Gastroesophageal sphincter (tissue), 4 donors: ENCODE measurements at regions not wholly inside any gene's neighbourhood (a gene's known extent, or its start where the extent isn't known, plus 50 kb on each side); places are given as distances from the start of the nearest gene placed in this dataset.
A peak's percentile ranks its signal among the peaks of the same experiment; 100 is the strongest.

Experiments
- ATAC-seq: fragments of 150-250 bp; one replicate; pipeline ENCODE4 v1.9.1; 2016; ENCODE audit warnings: mild to moderate bottlenecking, moderate library complexity
- H3K27ac ChIP-seq, 4 donors: fragments of 200-600 bp; sonication (generic) in 3 of 4; 1 replicate in 3 of 4; 2 replicates in 1 of 4; pipeline ENCODE4 v1.5.1; 2016 to 2019
- H3K27me3 ChIP-seq: fragments of 200-600 bp; sonication (generic); one replicate; pipeline ENCODE4 v1.5.1; 2019
- H3K36me3 ChIP-seq, 2 donors: fragments of 200-600 bp; sonication (generic); one replicate each; pipeline ENCODE4 v1.5.1; 2019; ENCODE audit warnings: control low read depth in 1 of 2
- H3K4me1 ChIP-seq, 3 donors: fragments of 200-600 bp; sonication (generic); 1 replicate in 2 of 3; 2 replicates in 1 of 3; pipeline ENCODE4 v1.5.1; 2016 to 2019; ENCODE audit warnings: control low read depth in 2 of 3
- H3K4me3 ChIP-seq, 2 donors: fragments of 200-600 bp; sonication (generic); one replicate each; pipeline ENCODE4 v1.5.1; 2019; ENCODE audit warnings: mild to moderate bottlenecking in 1 of 2, moderate library complexity in 1 of 2
- H3K9me3 ChIP-seq, 3 donors: fragments of 200-600 bp; sonication (generic); one replicate each; pipeline ENCODE4 v1.5.1; 2017 to 2019; ENCODE audit warnings: control low read depth in 2 of 3
- EP300 ChIP-seq: sonication (generic); formaldehyde crosslinking; IDR thresholded peaks from one replicate; pipeline ENCODE4 v1.6.1; 2017; ENCODE audit warnings: antibody characterized with exemption, mild to moderate bottlenecking
- POLR2A ChIP-seq, 2 donors: fragments of 450-650 bp; IDR thresholded peaks; one replicate each; pipeline ENCODE4 v1.6.1; 2017; ENCODE audit warnings: antibody characterized with exemption in 2 of 2, mild to moderate bottlenecking in 2 of 2, moderate library complexity in 1 of 2
- POLR2AphosphoS5 ChIP-seq: sonication (generic); formaldehyde crosslinking; IDR thresholded peaks from one replicate; pipeline ENCODE4 v1.6.1; 2017; ENCODE audit warnings: antibody characterized with exemption
- WGBS, 2 donors: methylation state at CpG; one replicate each; pipeline ENCODE4 v1.1.5; 2018; ENCODE audit warnings: low coverage in 1 of 2; 5-methylcytosine and 5-hydroxymethylcytosine counted together
- TF ChIP-seq, protein P1 (sequence below), 4 experiments: fragments of 200-600 bp in 2 of 4; fragments of 450-650 bp in 2 of 4; sonication (generic) in 1 of 4; IDR thresholded peaks; one replicate each; pipeline ENCODE4 v1.5.1; 2017 to 2019; ENCODE audit warnings: antibody characterized with exemption in 4 of 4, mild to moderate bottlenecking in 2 of 4, moderate library complexity in 2 of 4

DNA sequence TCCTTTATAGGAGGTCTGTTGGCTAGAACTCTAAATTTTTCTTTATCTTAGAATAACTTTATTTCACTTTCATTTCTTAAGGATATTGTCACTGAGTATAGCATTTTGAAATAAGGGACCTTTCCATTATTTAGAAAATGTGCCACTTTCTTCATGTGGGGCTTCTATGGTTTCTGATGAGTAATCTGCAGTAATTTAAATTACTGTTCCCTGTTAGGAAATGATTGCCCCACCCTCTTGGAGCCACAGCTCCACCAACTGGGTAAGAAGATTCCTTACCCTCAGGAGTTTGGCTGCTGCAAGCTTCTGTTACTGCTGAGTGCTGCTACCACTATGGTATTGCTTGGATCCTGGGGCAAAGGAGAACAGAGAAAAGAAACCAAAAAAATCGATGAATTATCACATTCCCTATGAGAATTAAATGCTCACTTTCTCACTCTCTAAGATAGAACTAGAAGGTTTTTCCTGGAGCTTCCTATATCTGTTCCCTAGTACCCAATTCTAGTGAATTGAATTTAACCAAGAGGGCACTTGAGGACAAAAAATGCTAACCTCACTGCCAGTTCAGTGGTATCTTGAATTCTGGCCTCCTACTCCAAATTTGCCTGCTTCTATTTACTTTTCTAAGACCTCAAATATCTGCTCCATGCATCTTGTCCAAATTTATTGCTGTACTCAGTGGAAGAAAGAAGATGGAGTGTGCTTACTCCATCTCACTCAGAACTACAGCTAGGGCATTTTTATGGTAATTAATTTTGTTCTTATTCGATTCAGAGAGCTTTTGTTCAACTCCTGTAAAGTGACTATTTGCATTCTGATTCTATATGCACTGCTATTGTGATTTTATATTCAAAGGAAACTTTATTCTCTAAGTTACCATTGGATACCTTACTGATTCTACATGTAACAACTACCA is 2111.3 kb downstream of the MAT2B start:
- Histone ChIP-seq H3K27ac (no peak overlapping the region), H3K36me3 (no peaks in the 10 kb centered on the region), H3K27me3 (no peaks in the 10 kb centered on the region), H3K4me3 (no peak overlapping the region), H3K4me1 (no peaks in the 10 kb centered on the region), H3K9me3 (no peaks in the 10 kb centered on the region)
- no peak for TF ChIP-seq EP300
- WGBS, 2 donors: 45 to 56% methylated on average over 2 of the region's 2 CpGs
- ATAC-seq: no peak

DNA sequence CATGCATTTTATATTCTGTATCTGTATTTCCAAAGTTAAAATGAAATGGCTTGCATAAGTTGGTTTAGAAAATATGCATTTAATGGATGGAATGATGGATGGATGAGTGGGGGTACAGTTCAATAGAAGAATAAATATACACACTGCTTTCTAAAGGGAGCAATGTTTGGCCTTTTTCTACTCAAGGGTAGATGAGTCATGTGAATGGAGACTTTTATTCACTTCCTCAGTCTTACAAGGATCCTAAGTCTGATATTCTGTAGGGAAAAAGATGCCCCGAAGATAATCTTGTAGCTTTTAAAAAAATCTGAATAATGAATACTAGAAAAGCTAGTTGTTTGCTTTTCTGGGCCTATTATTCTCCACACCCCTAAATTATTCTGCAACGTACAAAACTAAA is 2112.1 kb downstream of the MAT2B start:
- Histone ChIP-seq H3K4me1 (no peaks in the 10 kb centered on the region), H3K9me3 (no peaks in the 10 kb centered on the region), H3K4me3 (no peak overlapping the region), H3K27me3 (no peaks in the 10 kb centered on the region), H3K27ac (no peak overlapping the region), H3K36me3 (no peaks in the 10 kb centered on the region)
- TF ChIP-seq POLR2A (IDR thresholded peaks at IDR 0.05) (no peak), POLR2AphosphoS5 (no peak), EP300 (no peak)
- TF ChIP-seq, protein P1, sequence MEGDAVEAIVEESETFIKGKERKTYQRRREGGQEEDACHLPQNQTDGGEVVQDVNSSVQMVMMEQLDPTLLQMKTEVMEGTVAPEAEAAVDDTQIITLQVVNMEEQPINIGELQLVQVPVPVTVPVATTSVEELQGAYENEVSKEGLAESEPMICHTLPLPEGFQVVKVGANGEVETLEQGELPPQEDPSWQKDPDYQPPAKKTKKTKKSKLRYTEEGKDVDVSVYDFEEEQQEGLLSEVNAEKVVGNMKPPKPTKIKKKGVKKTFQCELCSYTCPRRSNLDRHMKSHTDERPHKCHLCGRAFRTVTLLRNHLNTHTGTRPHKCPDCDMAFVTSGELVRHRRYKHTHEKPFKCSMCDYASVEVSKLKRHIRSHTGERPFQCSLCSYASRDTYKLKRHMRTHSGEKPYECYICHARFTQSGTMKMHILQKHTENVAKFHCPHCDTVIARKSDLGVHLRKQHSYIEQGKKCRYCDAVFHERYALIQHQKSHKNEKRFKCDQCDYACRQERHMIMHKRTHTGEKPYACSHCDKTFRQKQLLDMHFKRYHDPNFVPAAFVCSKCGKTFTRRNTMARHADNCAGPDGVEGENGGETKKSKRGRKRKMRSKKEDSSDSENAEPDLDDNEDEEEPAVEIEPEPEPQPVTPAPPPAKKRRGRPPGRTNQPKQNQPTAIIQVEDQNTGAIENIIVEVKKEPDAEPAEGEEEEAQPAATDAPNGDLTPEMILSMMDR (IDR thresholded peaks at IDR 0.05): no peak
- no peak for ATAC-seq
- whole genome bisulfite sequencing, 2 donors: 73 to 78% methylated on average over 2 of the region's 2 CpGs

DNA sequence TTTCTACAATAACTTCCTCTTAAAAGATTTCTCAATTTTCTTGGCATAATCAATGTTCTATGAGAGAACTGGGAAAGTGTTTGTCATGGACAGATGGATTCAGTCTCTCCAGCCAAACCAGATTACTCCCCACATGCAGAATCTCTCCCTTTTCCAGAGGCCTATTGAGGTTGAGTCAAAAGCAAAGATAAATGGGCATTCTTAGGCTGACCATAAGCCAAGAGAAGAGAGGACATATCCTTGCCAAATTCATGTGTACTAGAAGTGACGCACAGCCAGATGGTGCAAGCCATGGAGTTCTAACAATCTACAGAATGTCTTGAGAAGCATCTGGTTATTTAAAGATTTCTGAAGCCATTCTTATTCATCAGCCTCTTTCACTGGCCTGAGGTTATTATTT is 2115.0 kb downstream of the MAT2B start:
- Histone ChIP-seq H3K4me3 (no peak overlapping the region), H3K36me3 (no peaks in the 10 kb centered on the region), H3K27ac (no peak overlapping the region), H3K9me3 (no peaks in the 10 kb centered on the region), H3K27me3 (no peaks in the 10 kb centered on the region), H3K4me1 (no peaks in the 10 kb centered on the region)
- 30 to 100% methylated on average over 1 of the region's 1 CpG for WGBS, 2 donors
- peak; percentile 86 for ATAC-seq
- TF ChIP-seq POLR2A (IDR thresholded peaks at IDR 0.05): no peak
- TF ChIP-seq, protein P1 (IDR thresholded peaks at IDR 0.05): no peak
- TF ChIP-seq POLR2AphosphoS5: peak; percentile 65

DNA sequence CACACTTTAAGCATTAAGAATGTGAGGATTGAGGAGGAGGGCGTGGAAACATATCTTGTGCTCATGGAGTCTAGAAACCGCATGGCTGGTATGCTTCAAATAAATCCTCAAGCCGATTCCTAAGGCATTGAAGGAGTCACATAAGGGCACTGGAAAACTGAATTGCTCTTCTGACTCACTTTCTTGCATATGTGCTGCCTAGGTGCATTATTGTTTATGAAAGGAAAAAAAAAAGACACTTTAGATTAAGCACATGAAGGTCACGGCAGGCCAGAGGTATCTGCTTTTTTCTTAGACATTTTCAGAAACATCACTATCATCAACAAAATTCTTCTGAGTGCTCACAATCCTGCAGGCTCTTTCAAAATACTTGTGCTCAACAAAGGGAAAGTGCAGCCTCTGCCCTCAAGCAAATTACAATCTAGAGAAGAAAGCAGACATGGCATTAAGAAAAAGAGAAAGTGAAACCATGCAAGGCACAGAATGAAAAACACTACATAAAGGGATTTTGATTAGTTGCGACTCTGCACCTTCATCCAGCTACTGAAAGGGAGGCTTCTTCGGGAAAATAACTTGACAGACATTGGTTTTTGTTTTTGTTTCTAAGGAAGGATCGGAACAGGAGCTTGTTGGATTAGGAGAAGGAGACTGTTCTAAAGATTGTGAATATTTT is 2117.6 kb downstream of the MAT2B start:
- no peaks in the 10 kb centered on the region for H3K27me3 ChIP-seq
- no peak for ATAC-seq
- no peaks in the 10 kb centered on the region for H3K4me1 ChIP-seq
- H3K4me3 ChIP-seq: no peak overlapping the region
- no peaks in the 10 kb centered on the region for H3K36me3 ChIP-seq
- no peaks in the 10 kb centered on the region for H3K9me3 ChIP-seq
- no peak overlapping the region for H3K27ac ChIP-seq
- 64 to 72% methylated on average over 7 of the region's 7 CpGs for WGBS, 2 donors
- TF ChIP-seq, protein P1 (IDR thresholded peaks at IDR 0.05): no peak
- TF ChIP-seq POLR2AphosphoS5 (no peak), EP300 (no peak), POLR2A (IDR thresholded peaks at IDR 0.05) (no peak)

DNA sequence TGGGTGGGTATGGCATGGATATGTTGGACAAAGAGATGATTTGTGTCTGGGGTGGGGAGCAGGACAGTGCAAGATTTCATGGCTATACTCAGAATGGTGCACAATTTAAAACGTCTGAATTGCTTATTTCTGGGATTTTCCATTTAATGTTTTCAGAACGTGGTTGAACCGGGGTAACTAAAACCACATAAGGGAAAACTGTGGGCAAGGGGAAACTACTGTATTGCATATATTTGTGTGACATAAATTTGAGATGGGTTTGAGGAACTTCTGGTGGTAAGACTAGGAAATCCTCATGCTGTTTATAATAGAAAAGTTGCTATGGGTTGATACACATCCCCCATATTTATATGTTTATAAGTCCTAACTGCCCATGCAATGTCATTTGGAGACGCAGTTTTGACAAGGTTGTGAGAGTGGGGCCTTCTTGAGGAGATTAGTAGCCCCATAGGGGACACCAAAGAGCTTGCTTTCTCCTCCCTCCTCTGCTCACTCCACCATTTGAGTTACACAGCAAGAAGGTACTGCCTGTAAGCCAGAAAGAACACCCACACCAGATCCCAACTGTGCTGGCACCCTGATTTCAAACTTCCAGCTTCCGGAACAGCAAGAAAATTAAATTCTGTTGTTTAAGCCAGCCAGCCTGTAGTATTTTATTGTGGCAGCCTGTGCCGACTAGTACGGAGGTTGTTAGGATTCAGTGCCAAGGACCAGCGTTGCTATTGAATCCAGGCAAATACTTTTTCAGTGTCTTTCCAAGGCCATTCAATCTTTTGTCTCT is 2118.9 kb downstream of the MAT2B start:
- H3K36me3 ChIP-seq: no peaks in the 10 kb centered on the region
- no peak overlapping the region for H3K4me3 ChIP-seq
- H3K27me3 ChIP-seq: no peaks in the 10 kb centered on the region
- H3K9me3 ChIP-seq: no peaks in the 10 kb centered on the region
- ATAC-seq: no peak
- no peak for TF ChIP-seq POLR2AphosphoS5
- TF ChIP-seq EP300: no peak
- TF ChIP-seq, protein P1 (IDR thresholded peaks at IDR 0.05): no peak
- no peak for TF ChIP-seq POLR2A (IDR thresholded peaks at IDR 0.05)
- no peak overlapping the region for H3K27ac ChIP-seq
- no peaks in the 10 kb centered on the region for H3K4me1 ChIP-seq
- 94% methylated on average over 8 of the region's 8 CpGs for WGBS, 2 donors
